Liver (tissue), 8 donors: ENCODE measurements at regions not wholly inside any gene's neighbourhood (a gene's known extent, or its start where the extent isn't known, plus 50 kb on each side); places are given as distances from the start of the nearest gene placed in this dataset.

Source experiments
- DNase-seq: peaks from one replicate; pipeline ENCODE4 v3.0.0-alpha.2; 2017; ENCODE audit warnings: low spot score
- H3K27ac ChIP-seq, 2 donors: one replicate each; pipeline ENCODE4 v1.7.0; 2013; ENCODE audit warnings: inconsistent platforms in 2 of 2, low read length in 2 of 2, control low read depth in 1 of 2, low read depth in 1 of 2, mild to moderate bottlenecking in 1 of 2
- H3K27me3 ChIP-seq, 4 donors: one replicate each; pipeline versions ENCODE4 v1.6.1 to v1.7.0; 2013; ENCODE audit warnings: low read length in 3 of 4, inconsistent platforms in 1 of 4, mild to moderate bottlenecking in 1 of 4, moderate library complexity in 1 of 4; ENCODE audit not compliant: control insufficient read depth in 4 of 4, insufficient read depth in 4 of 4
- H3K36me3 ChIP-seq, 4 donors: one replicate each; pipeline versions ENCODE4 v1.6.1 to v1.7.0; 2013; ENCODE audit warnings: low read length in 3 of 4, mild to moderate bottlenecking in 3 of 4, low read depth in 1 of 4, moderate library complexity in 1 of 4; ENCODE audit not compliant: control insufficient read depth in 4 of 4, insufficient read depth in 3 of 4
- H3K4me1 ChIP-seq, 4 donors: one replicate each; pipeline versions ENCODE4 v1.6.1 to v1.7.0; 2013; ENCODE audit warnings: low read length in 3 of 4, mild to moderate bottlenecking in 3 of 4, moderate library complexity in 1 of 4; ENCODE audit not compliant: control insufficient read depth in 4 of 4, insufficient read depth in 4 of 4
- H3K4me3 ChIP-seq, 3 donors: one replicate each; pipeline versions ENCODE4 v1.6.1 to v1.7.0; 2013; ENCODE audit warnings: low read length in 3 of 3, control low read depth in 1 of 3, low read depth in 1 of 3, mild to moderate bottlenecking in 1 of 3
- H3K9ac ChIP-seq, 2 donors: one replicate each; pipeline ENCODE4 v1.7.0; 2013; ENCODE audit warnings: low read length in 2 of 2, mild to moderate bottlenecking in 2 of 2, moderate library complexity in 2 of 2, control low read depth in 1 of 2, low read depth in 1 of 2
- H3K9me3 ChIP-seq, 4 donors: one replicate each; pipeline versions ENCODE4 v1.6.1 to v1.7.0; 2013; ENCODE audit warnings: low read length in 3 of 4; ENCODE audit not compliant: control insufficient read depth in 4 of 4
- CTCF ChIP-seq: fragments of 150-350 bp; IDR thresholded peaks from 2 replicates; pipeline ENCODE4 v1.5.1; 2017; ENCODE audit warnings: improper control_type of control experiment, low read depth, low read length; ENCODE audit not compliant: missing input control
- EGR1 ChIP-seq, 2 donors: IDR thresholded peaks; 2 replicates each; pipeline ENCODE4 v1.6.1; 2016 to 2018; ENCODE audit warnings: antibody characterized with exemption in 2 of 2, low read depth in 2 of 2
- FOXA1 ChIP-seq: IDR thresholded peaks from 2 replicates; pipeline ENCODE4 v1.6.1; 2016; ENCODE audit warnings: antibody characterized with exemption
- FOXA2 ChIP-seq: IDR thresholded peaks from 2 replicates; pipeline ENCODE4 v1.6.1; 2016; ENCODE audit warnings: antibody characterized with exemption
- GABPA ChIP-seq, 2 donors: IDR thresholded peaks in 1 of 2; conservative IDR thresholded peaks in 1 of 2; 2 replicates each; pipeline ENCODE4 v1.6.1; 2016; ENCODE audit warnings: antibody characterized with exemption in 2 of 2, mild to moderate bottlenecking in 1 of 2, moderate library complexity in 1 of 2
- HNF4A ChIP-seq, 2 donors: conservative IDR thresholded peaks; 2 replicates each; pipeline ENCODE4 v1.6.1; 2016; ENCODE audit warnings: antibody characterized with exemption in 2 of 2, mild to moderate bottlenecking in 2 of 2
- HNF4G ChIP-seq: IDR thresholded peaks from 2 replicates; pipeline ENCODE4 v1.6.1; 2016; ENCODE audit warnings: antibody characterized with exemption
- JUND ChIP-seq, 2 donors: IDR thresholded peaks; 2 replicates each; pipeline ENCODE4 v1.6.1; 2016; ENCODE audit warnings: antibody characterized with exemption in 2 of 2
- MAX ChIP-seq: IDR thresholded peaks from 2 replicates; pipeline ENCODE4 v1.6.1; 2016; ENCODE audit warnings: antibody characterized with exemption
- NR2F2 ChIP-seq: IDR thresholded peaks from 2 replicates; pipeline ENCODE4 v1.6.1; 2016; ENCODE audit warnings: antibody characterized with exemption
- RAD21 ChIP-seq, 2 donors: IDR thresholded peaks; 2 replicates each; pipeline ENCODE4 v1.6.1; 2016; ENCODE audit warnings: antibody characterized with exemption in 2 of 2, mild to moderate bottlenecking in 2 of 2
- RXRA ChIP-seq, 2 donors: IDR thresholded peaks; 2 replicates each; pipeline ENCODE4 v1.6.1; 2017 to 2018; ENCODE audit warnings: antibody characterized with exemption in 2 of 2, mild to moderate bottlenecking in 1 of 2
- SP1 ChIP-seq: IDR thresholded peaks from 2 replicates; pipeline ENCODE4 v1.6.1; 2018; ENCODE audit warnings: antibody characterized with exemption, mild to moderate bottlenecking
- TAF1 ChIP-seq: conservative IDR thresholded peaks from 2 replicates; pipeline ENCODE4 v1.6.1; 2016; ENCODE audit warnings: antibody characterized with exemption, mild to moderate bottlenecking
- YY1 ChIP-seq: IDR thresholded peaks from 2 replicates; pipeline ENCODE4 v1.6.1; 2016; ENCODE audit warnings: antibody characterized with exemption, mild to moderate bottlenecking
- ZBTB33 ChIP-seq: IDR thresholded peaks from 2 replicates; pipeline ENCODE4 v1.6.1; 2016; ENCODE audit warnings: antibody characterized with exemption
- WGBS: extraction: QIAGEN DNeasy Blood & Tissue Kit; methylation state at CpG from one replicate; pipeline ENCODE4 v1.1.7; 2013; 5-methylcytosine and 5-hydroxymethylcytosine counted together
- TF ChIP-seq, protein P1 (sequence below): IDR thresholded peaks from 2 replicates; pipeline ENCODE4 v1.6.1; 2016; ENCODE audit warnings: antibody characterized with exemption
- TF ChIP-seq, protein P2 (sequence below): IDR thresholded peaks from 2 replicates; pipeline ENCODE4 v1.6.1; 2016; ENCODE audit warnings: antibody characterized with exemption, mild to moderate bottlenecking
- donor health status: healthy.
- donor health status: healthy.
- donor health status: healthy.
- donor health status: healthy.
- donor health status: healthy.

GRCh38 chr5:92581249-92581648 lies 999.8 kb downstream of the NR2F1-AS1 start:
- TF ChIP-seq RAD21 (IDR thresholded peaks at IDR 0.05), result no peak
- TF ChIP-seq FOXA2, result no peak
- TF ChIP-seq MAX, result no peak
- no peak for TF ChIP-seq RXRA (IDR thresholded peaks at IDR 0.05)
- TF ChIP-seq TAF1, result no peak
- no peak for TF ChIP-seq CTCF
- no peak for TF ChIP-seq YY1
- no peak for TF ChIP-seq FOXA1
- no peak for TF ChIP-seq GABPA (IDR thresholded peaks at IDR 0.05 in 1 of 2, conservative IDR thresholded peaks at IDR 0.05 in 1 of 2)
- no peak for TF ChIP-seq JUND (IDR thresholded peaks at IDR 0.05)
- TF ChIP-seq, protein P1, sequence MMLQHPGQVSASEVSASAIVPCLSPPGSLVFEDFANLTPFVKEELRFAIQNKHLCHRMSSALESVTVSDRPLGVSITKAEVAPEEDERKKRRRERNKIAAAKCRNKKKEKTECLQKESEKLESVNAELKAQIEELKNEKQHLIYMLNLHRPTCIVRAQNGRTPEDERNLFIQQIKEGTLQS, result no peak
- no peak for TF ChIP-seq ZBTB33
- TF ChIP-seq NR2F2, result no peak
- no peak for TF ChIP-seq HNF4G
- TF ChIP-seq, protein P2, sequence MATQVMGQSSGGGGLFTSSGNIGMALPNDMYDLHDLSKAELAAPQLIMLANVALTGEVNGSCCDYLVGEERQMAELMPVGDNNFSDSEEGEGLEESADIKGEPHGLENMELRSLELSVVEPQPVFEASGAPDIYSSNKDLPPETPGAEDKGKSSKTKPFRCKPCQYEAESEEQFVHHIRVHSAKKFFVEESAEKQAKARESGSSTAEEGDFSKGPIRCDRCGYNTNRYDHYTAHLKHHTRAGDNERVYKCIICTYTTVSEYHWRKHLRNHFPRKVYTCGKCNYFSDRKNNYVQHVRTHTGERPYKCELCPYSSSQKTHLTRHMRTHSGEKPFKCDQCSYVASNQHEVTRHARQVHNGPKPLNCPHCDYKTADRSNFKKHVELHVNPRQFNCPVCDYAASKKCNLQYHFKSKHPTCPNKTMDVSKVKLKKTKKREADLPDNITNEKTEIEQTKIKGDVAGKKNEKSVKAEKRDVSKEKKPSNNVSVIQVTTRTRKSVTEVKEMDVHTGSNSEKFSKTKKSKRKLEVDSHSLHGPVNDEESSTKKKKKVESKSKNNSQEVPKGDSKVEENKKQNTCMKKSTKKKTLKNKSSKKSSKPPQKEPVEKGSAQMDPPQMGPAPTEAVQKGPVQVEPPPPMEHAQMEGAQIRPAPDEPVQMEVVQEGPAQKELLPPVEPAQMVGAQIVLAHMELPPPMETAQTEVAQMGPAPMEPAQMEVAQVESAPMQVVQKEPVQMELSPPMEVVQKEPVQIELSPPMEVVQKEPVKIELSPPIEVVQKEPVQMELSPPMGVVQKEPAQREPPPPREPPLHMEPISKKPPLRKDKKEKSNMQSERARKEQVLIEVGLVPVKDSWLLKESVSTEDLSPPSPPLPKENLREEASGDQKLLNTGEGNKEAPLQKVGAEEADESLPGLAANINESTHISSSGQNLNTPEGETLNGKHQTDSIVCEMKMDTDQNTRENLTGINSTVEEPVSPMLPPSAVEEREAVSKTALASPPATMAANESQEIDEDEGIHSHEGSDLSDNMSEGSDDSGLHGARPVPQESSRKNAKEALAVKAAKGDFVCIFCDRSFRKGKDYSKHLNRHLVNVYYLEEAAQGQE, result no peak
- TF ChIP-seq EGR1 (IDR thresholded peaks at IDR 0.05; ENCODE audit: low read depth in 2 of 2), result no peak
- Histone ChIP-seq H3K4me1 (no peaks in the 10 kb centered on the region), H3K27me3 (no peaks in the 10 kb centered on the region), H3K4me3 (no peak overlapping the region), H3K9me3 (peaks cover 0 to 1% (median 0%) of the 10 kb centered on the region in 4 donors), H3K36me3 (no peaks in the 10 kb centered on the region), H3K27ac (no peak overlapping the region), H3K9ac (no peak overlapping the region)
- DNase-seq, result no peak

DNA sequence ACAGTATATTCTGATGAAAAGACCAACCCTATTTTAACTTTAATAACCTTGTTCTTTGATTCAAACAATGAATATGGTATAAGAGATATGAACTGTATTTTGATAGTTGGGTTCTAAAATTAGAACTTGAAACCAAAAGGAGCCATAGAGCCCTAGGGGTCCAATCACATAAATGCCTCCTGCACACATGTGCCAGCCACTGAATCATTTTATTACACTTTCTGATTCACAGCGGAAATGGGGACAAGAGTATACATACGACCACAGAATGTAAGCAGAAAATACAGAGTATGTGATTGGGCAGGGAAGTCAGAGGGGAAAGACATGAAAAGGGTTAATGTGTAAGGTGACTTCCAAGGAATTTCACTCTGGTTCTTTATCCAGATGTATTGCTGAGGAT lies 1000.2 kb downstream of the NR2F1-AS1 start:
- no peak for DNase-seq
- Histone ChIP-seq H3K4me1 (no peaks in the 10 kb centered on the region), H3K4me3 (no peak overlapping the region), H3K9me3 (peaks cover 0 to 1% (median 0%) of the 10 kb centered on the region in 4 donors), H3K27ac (no peak overlapping the region), H3K27me3 (no peaks in the 10 kb centered on the region), H3K9ac (no peak overlapping the region), H3K36me3 (no peaks in the 10 kb centered on the region)
- 89% methylated on average over 2 of the region's 2 CpGs for WGBS
- no peak for TF ChIP-seq SP1
- TF ChIP-seq MAX, result no peak
- TF ChIP-seq TAF1, result no peak
- TF ChIP-seq, protein P1, result no peak
- no peak for TF ChIP-seq RXRA (IDR thresholded peaks at IDR 0.05)
- no peak for TF ChIP-seq HNF4A (conservative IDR thresholded peaks at IDR 0.05)
- TF ChIP-seq GABPA (IDR thresholded peaks at IDR 0.05 in 1 of 2, conservative IDR thresholded peaks at IDR 0.05 in 1 of 2), result no peak
- TF ChIP-seq CTCF, result no peak
- no peak for TF ChIP-seq EGR1 (IDR thresholded peaks at IDR 0.05; ENCODE audit: low read depth in 2 of 2)
- no peak for TF ChIP-seq JUND (IDR thresholded peaks at IDR 0.05)
- TF ChIP-seq ZBTB33, result no peak
